Activated CD4-positive, alpha-beta T cell treated with anti-CD3 and anti-CD28 coated beads, Interleukin-2, amount 10 ng/mL, durations not matched to agents 24 days and 14 days (primary cell): ENCODE measurements at regions not wholly inside any gene's neighbourhood (a gene's known extent, or its start where the extent isn't known, plus 50 kb on each side); places are given as distances from the start of the nearest gene placed in this dataset.

Experiments
- DNase-seq: peaks from one replicate; pipeline ENCODE4 v3.0.0; 2022
- H3K27ac Mint-ChIP-seq: one replicate; pipeline ENCODE4 v1.8.0; 2022; ENCODE audit warnings: mild to moderate bottlenecking, mixed read lengths
- H3K27me3 Mint-ChIP-seq: one replicate; pipeline ENCODE4 v1.8.0; 2022; ENCODE audit warnings: mixed read lengths
- H3K36me3 Mint-ChIP-seq: one replicate; pipeline ENCODE4 v1.8.0; 2022; ENCODE audit warnings: low read depth, mild to moderate bottlenecking, mixed read lengths
- H3K4me1 Mint-ChIP-seq: one replicate; pipeline ENCODE4 v1.8.0; 2021; ENCODE audit warnings: mixed read lengths
- H3K4me3 Mint-ChIP-seq: one replicate; pipeline ENCODE4 v1.8.0; 2022; ENCODE audit warnings: mild to moderate bottlenecking, moderate library complexity, mixed read lengths
- H3K9me3 Mint-ChIP-seq: one replicate; pipeline ENCODE4 v1.8.0; 2021; ENCODE audit warnings: mixed read lengths
- intact Hi-C: fragments of 100-400 bp; cut with micrococcal nuclease; formaldehyde crosslinking; loops from one replicate; pipeline ENCODE4 v1.15.1; 2023

DNA sequence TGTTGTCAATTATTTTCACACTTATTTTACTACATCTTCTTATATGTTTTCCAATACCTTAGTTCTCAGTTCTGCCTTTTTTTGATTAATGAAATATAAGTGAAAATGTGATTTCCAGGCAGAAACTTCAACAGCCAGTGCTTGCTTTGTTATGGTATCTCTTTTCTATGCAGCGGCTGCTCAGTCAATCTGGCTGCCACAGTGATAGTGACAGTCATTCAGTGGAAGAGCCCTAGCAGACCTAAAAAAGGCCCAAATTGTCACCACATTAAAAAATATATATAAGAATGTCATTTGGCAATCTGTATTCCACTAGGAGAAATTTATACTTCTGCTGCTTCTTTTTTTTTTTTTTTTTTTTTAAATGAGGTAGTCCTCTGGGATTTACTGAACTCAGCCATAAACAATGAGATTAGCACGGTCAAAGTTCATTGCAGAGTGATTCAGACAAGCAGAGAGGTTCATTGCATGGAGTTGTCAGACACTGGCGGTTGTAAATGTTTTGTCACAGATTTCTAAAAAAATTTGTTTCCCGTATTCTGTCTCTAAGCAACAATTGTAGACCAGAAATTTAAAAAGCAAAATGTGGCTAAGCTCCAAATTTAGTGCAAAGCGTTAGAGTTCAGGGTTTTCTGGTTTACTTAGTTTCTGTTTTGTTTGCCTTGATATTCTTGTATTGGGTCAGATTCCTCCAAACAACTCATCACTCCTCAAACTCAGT lies 94.7 kb upstream of the PRR20A start:
- DNase-seq, result no peak
- intact Hi-C loops, result no loop called here
- no peaks in the 10 kb centered on the region for H3K36me3 Mint-ChIP-seq
- no peak overlapping the region for H3K4me3 Mint-ChIP-seq
- no peaks in the 10 kb centered on the region for H3K27me3 Mint-ChIP-seq
- H3K27ac Mint-ChIP-seq, result no peak overlapping the region
- H3K4me1 Mint-ChIP-seq, result no peaks in the 10 kb centered on the region
- H3K9me3 Mint-ChIP-seq, result peaks cover 29% of the 10 kb centered on the region

DNA sequence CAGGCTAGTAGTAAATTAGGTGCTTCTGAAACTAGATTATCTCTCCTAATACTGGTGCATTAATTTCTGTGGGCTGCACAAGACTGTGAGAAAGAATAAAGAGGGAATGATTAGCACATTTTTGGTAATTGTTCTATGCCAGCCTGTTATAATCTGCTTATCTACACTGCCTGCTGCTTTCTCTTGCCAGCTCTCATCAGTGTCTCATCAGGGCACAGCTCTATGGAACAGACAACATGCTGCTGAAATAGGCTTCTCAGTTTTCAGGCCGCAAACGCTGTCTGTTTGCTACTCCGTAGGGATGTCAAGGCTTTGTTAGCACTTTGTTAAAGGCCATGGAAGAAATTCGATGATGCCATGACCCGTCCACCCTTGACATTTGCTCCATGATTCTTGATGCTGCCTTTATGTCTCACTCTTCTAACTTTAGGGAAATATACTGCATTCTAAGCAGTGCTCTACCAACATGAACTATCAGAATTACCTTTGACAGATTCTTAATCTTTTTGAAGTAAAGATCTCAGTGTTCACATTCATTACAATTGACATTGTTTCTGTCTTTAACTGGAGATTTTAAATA lies 84.0 kb upstream of the PRR20A start:
- Mint-ChIP-seq H3K27me3 (no peaks in the 10 kb centered on the region), H3K4me1 (no peaks in the 10 kb centered on the region), H3K27ac (no peak overlapping the region), H3K9me3 (peaks cover 9% of the 10 kb centered on the region), H3K4me3 (no peak overlapping the region), H3K36me3 (no peaks in the 10 kb centered on the region)
- DNase-seq, result no peak
- intact Hi-C loops, result no loop called here

DNA sequence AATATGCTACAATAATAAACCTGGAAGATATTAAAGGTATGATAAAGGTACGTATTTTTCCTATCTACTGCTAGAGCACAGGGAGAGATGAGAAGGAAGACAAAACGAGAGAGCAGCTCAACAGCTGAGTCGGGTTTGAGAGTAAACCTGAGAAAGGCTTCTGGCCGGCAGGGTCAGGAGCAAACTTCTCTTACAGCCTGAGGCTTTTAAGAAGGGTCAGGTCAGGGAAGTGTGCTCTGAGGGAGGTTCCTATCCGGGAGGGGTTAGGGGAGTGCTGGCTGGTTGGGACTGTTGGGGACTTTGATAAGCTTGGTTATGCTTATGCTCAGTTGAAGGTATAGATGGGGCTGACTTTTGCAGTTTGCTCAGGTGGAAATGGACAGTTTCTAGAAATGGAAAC lies 77.7 kb upstream of the PRR20A start:
- no peaks in the 10 kb centered on the region for H3K27me3 Mint-ChIP-seq
- H3K4me1 Mint-ChIP-seq, result no peaks in the 10 kb centered on the region
- peaks cover 8% of the 10 kb centered on the region for H3K9me3 Mint-ChIP-seq
- no peak for DNase-seq
- no peak overlapping the region for H3K27ac Mint-ChIP-seq
- H3K4me3 Mint-ChIP-seq, result no peak overlapping the region
- no peaks in the 10 kb centered on the region for H3K36me3 Mint-ChIP-seq
- intact Hi-C loops, result no loop called here

DNA sequence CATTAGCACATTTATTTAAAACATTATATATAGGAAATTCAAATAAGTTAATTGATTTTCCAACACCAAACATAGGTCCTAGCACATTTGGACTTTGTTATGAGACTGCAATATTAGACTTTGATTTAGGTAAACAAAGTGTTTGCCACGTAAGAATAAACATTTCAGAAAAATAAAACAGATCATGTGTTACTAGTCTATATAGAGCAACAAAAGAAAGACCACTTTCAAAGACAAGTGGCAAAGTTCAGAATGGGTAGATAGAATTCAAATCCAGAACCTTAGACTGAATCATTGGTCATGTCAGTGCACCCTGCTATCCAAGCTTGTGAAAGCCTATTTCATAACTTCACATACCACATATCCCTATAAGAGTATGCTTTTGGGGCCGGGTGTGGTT lies 66.7 kb upstream of the PRR20A start:
- H3K4me3 Mint-ChIP-seq, result no peak overlapping the region
- no peaks in the 10 kb centered on the region for H3K9me3 Mint-ChIP-seq
- no peaks in the 10 kb centered on the region for H3K4me1 Mint-ChIP-seq
- no peak for DNase-seq
- intact Hi-C loops, result no loop called here
- H3K27ac Mint-ChIP-seq, result no peak overlapping the region
- no peaks in the 10 kb centered on the region for H3K27me3 Mint-ChIP-seq
- no peaks in the 10 kb centered on the region for H3K36me3 Mint-ChIP-seq

DNA sequence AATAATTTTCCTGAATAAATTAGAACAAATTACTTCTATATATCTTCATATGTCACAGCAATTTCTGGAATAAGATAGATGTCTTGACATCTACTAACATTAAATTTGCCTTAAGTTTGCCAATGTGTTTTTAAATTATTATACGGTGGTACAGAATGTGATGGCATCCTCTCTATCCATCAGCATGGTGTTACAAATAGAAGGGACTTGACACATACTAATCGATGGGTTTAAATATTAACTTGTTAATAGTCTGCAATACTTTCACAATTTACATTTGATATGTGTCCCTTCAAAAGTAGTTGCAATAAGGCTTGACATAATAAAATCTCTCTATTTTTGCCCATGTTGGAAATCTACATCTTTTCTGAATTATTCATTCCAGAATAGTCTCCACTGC lies 65.1 kb upstream of the PRR20A start:
- no peaks in the 10 kb centered on the region for H3K27me3 Mint-ChIP-seq
- H3K4me1 Mint-ChIP-seq, result no peaks in the 10 kb centered on the region
- no peak for DNase-seq
- no peak overlapping the region for H3K27ac Mint-ChIP-seq
- intact Hi-C loops, result no loop called here
- no peak overlapping the region for H3K4me3 Mint-ChIP-seq
- H3K9me3 Mint-ChIP-seq, result no peaks in the 10 kb centered on the region
- H3K36me3 Mint-ChIP-seq, result no peaks in the 10 kb centered on the region

DNA sequence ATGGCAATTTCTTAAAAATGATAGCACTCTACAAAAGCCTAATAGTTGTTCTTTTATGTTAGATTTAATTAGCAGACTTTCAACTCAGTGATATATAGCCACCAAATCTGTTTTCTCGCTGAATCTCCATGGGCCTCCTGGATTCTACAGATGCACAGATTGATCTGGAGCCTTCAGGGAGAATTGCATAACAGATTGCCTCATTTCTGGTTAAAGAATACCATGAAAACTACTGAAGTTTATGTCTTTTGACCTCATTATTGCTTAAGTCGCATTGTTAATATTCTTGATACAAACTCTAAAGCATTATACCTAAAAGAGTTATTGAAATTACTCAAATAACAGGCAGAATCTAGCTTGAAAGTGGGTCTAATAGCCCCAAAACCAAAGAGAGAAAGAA lies 53.7 kb upstream of the PRR20A start:
- no peaks in the 10 kb centered on the region for H3K36me3 Mint-ChIP-seq
- no peaks in the 10 kb centered on the region for H3K27me3 Mint-ChIP-seq
- H3K4me3 Mint-ChIP-seq, result no peak overlapping the region
- intact Hi-C loops, result no loop called here
- DNase-seq, result no peak
- H3K9me3 Mint-ChIP-seq, result peaks cover 3% of the 10 kb centered on the region
- H3K4me1 Mint-ChIP-seq, result no peaks in the 10 kb centered on the region
- H3K27ac Mint-ChIP-seq, result no peak overlapping the region
